ENCODE measurements at regions not wholly inside any gene's neighbourhood (a gene's known extent, or its start where the extent isn't known, plus 50 kb on each side); places are given as distances from the start of the nearest gene placed in this dataset.

DNA sequence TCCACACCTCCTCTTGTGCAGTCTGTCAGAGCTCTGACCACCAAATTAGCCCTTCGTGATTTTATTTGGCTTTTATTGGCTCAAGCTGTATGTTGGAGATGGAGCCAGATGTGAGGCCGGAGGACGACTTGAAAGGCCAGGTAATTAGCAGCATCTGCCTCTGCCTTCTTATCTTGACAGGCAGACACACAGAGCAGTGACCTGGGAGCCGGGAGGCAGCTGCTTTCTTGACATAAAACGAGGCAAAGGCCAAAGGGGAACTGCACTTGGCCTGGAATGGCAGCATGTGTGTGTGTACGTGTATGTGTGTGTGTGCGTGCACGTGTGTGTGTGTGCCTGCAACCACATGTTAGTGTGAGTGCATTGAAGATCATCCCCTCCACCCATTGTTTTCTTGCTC is 56.9 kb upstream of the BRD7 start:
- TF ChIP-seq, protein P1, sequence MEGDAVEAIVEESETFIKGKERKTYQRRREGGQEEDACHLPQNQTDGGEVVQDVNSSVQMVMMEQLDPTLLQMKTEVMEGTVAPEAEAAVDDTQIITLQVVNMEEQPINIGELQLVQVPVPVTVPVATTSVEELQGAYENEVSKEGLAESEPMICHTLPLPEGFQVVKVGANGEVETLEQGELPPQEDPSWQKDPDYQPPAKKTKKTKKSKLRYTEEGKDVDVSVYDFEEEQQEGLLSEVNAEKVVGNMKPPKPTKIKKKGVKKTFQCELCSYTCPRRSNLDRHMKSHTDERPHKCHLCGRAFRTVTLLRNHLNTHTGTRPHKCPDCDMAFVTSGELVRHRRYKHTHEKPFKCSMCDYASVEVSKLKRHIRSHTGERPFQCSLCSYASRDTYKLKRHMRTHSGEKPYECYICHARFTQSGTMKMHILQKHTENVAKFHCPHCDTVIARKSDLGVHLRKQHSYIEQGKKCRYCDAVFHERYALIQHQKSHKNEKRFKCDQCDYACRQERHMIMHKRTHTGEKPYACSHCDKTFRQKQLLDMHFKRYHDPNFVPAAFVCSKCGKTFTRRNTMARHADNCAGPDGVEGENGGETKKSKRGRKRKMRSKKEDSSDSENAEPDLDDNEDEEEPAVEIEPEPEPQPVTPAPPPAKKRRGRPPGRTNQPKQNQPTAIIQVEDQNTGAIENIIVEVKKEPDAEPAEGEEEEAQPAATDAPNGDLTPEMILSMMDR (conservative IDR thresholded peaks at IDR 0.05 in 1 of 2, IDR thresholded peaks at IDR 0.05 in 1 of 2; ENCODE audit: low read depth in 1 of 2, low read length in 2 of 2): no peak
- TF ChIP-seq EZH2 (IDR thresholded peaks at IDR 0.05; ENCODE audit: low read length, missing control alignments): no peak
